AG10803 (cell line): ENCODE measurements at regions not wholly inside any gene's neighbourhood (a gene's known extent, or its start where the extent isn't known, plus 50 kb on each side); places are given as distances from the start of the nearest gene placed in this dataset.

Experiments
- DNase-seq: peaks from one replicate; pipeline ENCODE4 v3.0.0; 2010; ENCODE audit warnings: low read depth
- H3K4me3 ChIP-seq: 2 replicates; pipeline ENCODE4 v1.5.1; 2011; ENCODE audit warnings: mild to moderate bottlenecking, low read length, control low read depth
- TF ChIP-seq, protein P1 (sequence below): conservative IDR thresholded peaks from 2 replicates; pipeline ENCODE4 v1.5.1; 2011; ENCODE audit warnings: mild to moderate bottlenecking, low read length, control low read depth, inconsistent platforms

DNA sequence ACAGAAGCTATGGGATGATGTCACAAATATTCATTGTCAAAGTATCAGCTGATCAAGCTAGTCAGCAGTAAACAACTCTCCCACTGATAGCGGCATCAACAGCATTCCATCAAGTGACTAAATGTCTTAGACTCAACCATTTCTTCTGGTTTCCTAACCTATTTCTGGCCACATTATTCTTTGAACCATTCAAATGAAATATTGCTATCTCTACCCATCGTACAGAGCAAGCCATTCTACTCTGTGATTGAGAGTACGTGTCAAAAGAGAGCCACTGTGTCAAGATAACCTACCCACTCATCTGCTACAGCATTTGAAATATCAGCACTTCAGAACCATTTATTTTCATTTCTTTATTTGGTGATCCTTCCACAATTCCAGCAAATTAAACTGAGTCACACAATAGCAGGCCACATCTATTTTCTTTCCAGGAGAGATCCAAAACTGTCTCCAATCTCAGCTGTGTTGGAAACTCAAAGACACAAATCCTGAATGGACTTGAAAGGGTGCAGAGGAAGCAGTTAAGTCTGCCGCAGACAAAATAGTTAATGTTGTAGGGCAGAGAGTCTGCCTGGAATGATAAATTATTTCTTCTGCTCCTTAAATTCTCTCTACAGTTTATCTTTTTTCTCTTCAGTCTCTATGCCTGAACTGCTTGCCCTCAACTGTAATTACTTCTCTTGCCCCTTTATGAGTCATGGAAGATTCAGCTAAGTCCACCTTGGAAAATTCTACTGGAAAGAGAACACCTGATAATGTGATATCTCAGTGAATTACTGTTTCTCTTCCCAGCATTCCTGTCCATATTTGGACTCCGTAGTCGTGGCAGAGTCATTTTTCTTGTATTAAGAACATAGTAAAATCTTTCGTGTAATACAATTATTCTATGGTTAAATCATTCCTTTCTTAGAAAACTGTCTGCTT, 364.8 kb downstream of the PDGFC start:
- TF ChIP-seq, protein P1, sequence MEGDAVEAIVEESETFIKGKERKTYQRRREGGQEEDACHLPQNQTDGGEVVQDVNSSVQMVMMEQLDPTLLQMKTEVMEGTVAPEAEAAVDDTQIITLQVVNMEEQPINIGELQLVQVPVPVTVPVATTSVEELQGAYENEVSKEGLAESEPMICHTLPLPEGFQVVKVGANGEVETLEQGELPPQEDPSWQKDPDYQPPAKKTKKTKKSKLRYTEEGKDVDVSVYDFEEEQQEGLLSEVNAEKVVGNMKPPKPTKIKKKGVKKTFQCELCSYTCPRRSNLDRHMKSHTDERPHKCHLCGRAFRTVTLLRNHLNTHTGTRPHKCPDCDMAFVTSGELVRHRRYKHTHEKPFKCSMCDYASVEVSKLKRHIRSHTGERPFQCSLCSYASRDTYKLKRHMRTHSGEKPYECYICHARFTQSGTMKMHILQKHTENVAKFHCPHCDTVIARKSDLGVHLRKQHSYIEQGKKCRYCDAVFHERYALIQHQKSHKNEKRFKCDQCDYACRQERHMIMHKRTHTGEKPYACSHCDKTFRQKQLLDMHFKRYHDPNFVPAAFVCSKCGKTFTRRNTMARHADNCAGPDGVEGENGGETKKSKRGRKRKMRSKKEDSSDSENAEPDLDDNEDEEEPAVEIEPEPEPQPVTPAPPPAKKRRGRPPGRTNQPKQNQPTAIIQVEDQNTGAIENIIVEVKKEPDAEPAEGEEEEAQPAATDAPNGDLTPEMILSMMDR = no peak
- DNase-seq = peak; percentile 27
- no peak overlapping the region for H3K4me3 ChIP-seq

DNA sequence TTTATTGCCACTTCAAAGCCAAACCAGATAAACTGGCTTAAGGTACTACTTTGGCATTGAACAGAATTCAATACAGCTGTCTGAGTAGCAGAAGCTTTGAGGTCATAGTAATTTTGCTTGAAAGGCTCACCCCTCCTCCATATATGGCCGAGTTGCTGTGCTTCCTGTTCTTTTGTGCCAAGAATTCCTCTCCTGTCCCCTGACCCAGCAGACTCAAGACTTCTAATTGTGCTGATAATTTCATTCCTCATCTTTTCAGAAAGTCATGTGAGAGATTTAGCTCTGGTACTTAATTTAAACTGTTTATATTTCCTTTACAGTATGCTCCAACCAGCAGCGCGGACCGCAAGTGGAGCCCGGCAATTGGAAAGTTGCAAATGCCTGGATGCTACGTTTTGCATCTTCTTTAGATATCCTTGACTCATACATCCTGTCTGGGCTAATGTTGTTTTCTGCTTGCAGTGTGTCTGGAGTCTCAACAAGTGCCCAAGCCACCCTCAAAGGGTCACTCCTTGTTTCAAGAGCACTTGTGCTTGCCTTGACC, 373.4 kb downstream of the PDGFC start:
- no peak overlapping the region for H3K4me3 ChIP-seq
- DNase-seq = no peak
- TF ChIP-seq, protein P1 = no peak

DNA sequence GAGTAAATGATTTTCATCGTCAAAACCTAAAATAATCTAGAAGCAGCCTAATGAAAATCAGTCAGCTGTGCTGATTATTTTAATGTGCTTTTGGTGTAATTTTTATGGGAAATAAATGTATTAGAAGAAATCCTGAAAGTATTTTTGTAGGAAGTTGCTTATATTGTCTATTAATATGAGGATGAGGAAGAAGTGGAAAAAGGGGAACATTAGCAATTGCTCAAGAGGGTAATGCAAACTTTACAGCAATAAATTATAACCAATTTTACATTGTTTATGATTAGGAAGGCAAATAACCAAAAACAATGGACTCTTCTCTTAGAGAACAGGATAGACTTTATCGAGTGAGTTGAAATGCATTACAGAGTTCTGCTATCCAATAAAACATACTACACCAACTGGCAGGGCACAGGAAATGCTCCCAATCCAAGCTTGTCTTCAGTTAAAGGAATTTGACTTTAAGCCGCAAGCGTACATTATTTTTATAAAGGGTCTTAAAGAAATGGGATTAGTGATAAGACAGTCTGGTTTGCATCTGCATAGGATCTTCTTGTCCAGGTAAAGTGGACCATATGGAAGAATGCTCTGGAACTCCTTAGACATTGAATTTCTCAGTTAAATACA, 374.8 kb downstream of the PDGFC start:
- no peak for DNase-seq
- no peak overlapping the region for H3K4me3 ChIP-seq
- TF ChIP-seq, protein P1 = no peak

DNA sequence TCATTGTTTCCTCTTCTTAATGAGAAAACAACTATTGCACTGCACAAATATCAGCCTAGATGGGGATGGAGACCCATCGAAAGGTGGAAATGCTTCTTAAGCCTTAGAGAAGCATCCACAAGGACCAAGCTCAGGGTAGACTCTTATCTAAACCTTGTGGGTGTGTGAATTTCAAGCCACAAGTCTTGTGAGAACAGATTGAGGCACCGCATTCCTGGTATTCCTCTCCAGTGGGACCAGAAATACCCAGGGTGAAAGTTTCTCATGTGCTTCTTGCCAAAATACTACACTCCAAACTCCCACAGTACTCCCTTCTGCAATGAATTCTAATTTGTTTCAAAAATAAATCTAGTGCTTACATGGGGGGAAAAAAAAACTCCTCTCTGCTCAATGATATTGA, 375.6 kb downstream of the PDGFC start:
- TF ChIP-seq, protein P1 = no peak
- no peak overlapping the region for H3K4me3 ChIP-seq
- peak; percentile 43 for DNase-seq

DNA sequence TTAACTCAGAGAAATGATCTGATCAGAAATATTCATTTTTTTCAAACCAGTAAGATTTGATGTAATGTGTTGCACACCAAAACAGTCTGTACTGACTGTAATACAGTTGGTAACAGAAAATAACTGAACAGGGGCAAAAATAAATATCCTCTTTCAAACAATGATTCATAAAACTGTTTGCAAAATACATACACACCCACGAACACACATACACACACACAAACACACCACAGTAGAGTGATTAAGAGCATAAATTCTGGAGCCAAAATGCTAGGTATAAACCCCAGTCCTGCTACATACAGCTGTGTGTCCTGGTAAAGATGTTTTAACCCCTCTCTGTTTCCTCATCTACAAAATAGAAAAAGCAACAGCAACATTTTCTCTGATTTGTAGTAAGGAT, 376.6 kb downstream of the PDGFC start:
- no peak overlapping the region for H3K4me3 ChIP-seq
- DNase-seq = no peak
- TF ChIP-seq, protein P1 = no peak

DNA sequence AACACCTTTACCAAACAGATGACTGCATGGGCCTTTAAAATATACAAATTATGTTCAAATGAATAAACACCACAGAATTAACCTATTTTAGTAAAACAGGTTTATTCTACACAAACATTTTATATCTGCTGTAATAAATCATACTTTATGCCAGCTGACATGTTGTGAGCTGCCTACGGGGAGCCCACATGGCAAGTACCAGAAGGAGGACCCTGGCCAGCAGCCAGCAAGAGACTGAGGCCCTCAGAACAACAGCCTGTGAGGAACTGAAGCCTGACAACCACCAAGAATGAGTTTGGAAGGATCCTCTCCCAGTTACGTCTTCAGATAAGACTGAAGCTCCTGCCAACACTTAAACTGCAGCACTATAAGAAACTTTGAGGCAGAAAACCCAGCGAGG, 377.0 kb downstream of the PDGFC start:
- no peak overlapping the region for H3K4me3 ChIP-seq
- TF ChIP-seq, protein P1 = no peak
- no peak for DNase-seq
